T47D (cell line): ENCODE measurements at regions not wholly inside any gene's neighbourhood (a gene's known extent, or its start where the extent isn't known, plus 50 kb on each side); places are given as distances from the start of the nearest gene placed in this dataset.

ENCODE experiments used
- DNase-seq, 2 experiments: peaks; one replicate each; pipeline versions ENCODE4 v3.0.0 to v3.0.0-alpha.2; 2011 to 2012; ENCODE audit warnings: low read depth in 1 of 2, low spot score in 1 of 2
- JUND ChIP-seq: IDR thresholded peaks from 2 replicates; pipeline ENCODE4 v1.6.1; 2012; ENCODE audit warnings: low read depth
- in situ Hi-C: cut with HindIII; loops from 2 replicates; pipeline ENCODE4 v1.10.0; 2016; ENCODE audit warnings: low sequenced_read_pairs, low pct_unique_long_range_greater_than_20kb

GRCh38 chr13:55199134-55199533 lies 1941.6 kb upstream of the PRR20A start:
- DNase-seq = peak; percentile 9 to 69
- no peak for TF ChIP-seq JUND
- in situ Hi-C loops = no loop called here

- in situ Hi-C loops = no loop called here
Observed at GRCh38 chr13:55214841-55215345, 1925.8 kb upstream of the PRR20A start.

GRCh38 chr13:55219538-55219937 lies 1921.2 kb upstream of the PRR20A start:
- no peak for DNase-seq
- in situ Hi-C loops = no loop called here
- TF ChIP-seq JUND = no peak

More at GRCh38 chr13:55214841-55215345, 1925.8 kb upstream of the PRR20A start:
- no peak for TF ChIP-seq JUND
- DNase-seq = no peak

- in situ Hi-C loops = no loop called here
- TF ChIP-seq JUND = no peak
- DNase-seq = no peak
Observed at GRCh38 chr13:55229906-55230569, 1910.7 kb upstream of the PRR20A start.

GRCh38 chr13:55230570-55230908 lies 1910.2 kb upstream of the PRR20A start:
- TF ChIP-seq JUND = no peak
- DNase-seq = peak in 1 of 2 experiments; percentile 39
- in situ Hi-C loops = no loop called here

- no peak for DNase-seq
- in situ Hi-C loops = no loop called here
- TF ChIP-seq JUND = no peak
Observed at GRCh38 chr13:55234311-55234710, 1906.4 kb upstream of the PRR20A start.

- DNase-seq = peak in 1 of 2 experiments; percentile 61
- TF ChIP-seq JUND = no peak
- in situ Hi-C loops = no loop called here
Observed at GRCh38 chr13:55245005-55245644, 1895.6 kb upstream of the PRR20A start.

- TF ChIP-seq JUND = no peak
- in situ Hi-C loops = no loop called here
- no peak for DNase-seq
Observed at GRCh38 chr13:55255236-55255635, 1885.5 kb upstream of the PRR20A start.

GRCh38 chr13:55263045-55263444 lies 1877.7 kb upstream of the PRR20A start:
- no peak for TF ChIP-seq JUND
- in situ Hi-C loops = no loop called here
- DNase-seq = no peak

- in situ Hi-C loops = no loop called here
- no peak for TF ChIP-seq JUND
- DNase-seq = no peak
Observed at GRCh38 chr13:55266644-55267043, 1874.1 kb upstream of the PRR20A start.

- TF ChIP-seq JUND = no peak
- no peak for DNase-seq
- in situ Hi-C loops = no loop called here
Observed at GRCh38 chr13:55298201-55298600, 1842.5 kb upstream of the PRR20A start.

GRCh38 chr13:55302568-55302967 lies 1838.2 kb upstream of the PRR20A start:
- in situ Hi-C loops = no loop called here
- no peak for TF ChIP-seq JUND
- no peak for DNase-seq

- in situ Hi-C loops = no loop called here
- TF ChIP-seq JUND = no peak
Observed at GRCh38 chr13:55307909-55308308, 1832.8 kb upstream of the PRR20A start.

More at GRCh38 chr13:55307909-55308308, 1832.8 kb upstream of the PRR20A start:
- no peak for DNase-seq
